ENCODE measurements at regions not wholly inside any gene's neighbourhood (a gene's known extent, or its start where the extent isn't known, plus 50 kb on each side); places are given as distances from the start of the nearest gene placed in this dataset.

DNA sequence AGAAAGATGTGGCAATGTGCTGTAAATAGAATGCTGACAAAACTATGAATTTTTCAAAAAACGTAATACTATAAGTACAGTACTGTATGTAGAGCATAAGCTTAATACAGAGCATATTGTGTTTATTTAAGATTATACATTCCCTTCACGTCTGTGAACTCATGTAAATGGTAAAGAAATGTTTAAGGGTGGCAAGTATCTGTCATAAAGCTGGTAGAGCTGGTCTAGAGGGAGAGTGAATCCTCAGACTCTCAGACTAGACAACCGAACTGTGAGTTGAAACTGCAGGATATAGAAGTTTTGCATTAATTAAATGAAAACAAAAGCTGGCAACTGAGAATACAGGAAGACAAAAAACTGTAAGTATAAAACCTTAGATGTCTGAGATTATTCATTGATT is 87.3 kb upstream of the ANXA1 start:
- no peak for DNase-seq (ENCODE audit: low read depth in 1 of 2, low spot score in 1 of 2)
- TF ChIP-seq, protein P1, sequence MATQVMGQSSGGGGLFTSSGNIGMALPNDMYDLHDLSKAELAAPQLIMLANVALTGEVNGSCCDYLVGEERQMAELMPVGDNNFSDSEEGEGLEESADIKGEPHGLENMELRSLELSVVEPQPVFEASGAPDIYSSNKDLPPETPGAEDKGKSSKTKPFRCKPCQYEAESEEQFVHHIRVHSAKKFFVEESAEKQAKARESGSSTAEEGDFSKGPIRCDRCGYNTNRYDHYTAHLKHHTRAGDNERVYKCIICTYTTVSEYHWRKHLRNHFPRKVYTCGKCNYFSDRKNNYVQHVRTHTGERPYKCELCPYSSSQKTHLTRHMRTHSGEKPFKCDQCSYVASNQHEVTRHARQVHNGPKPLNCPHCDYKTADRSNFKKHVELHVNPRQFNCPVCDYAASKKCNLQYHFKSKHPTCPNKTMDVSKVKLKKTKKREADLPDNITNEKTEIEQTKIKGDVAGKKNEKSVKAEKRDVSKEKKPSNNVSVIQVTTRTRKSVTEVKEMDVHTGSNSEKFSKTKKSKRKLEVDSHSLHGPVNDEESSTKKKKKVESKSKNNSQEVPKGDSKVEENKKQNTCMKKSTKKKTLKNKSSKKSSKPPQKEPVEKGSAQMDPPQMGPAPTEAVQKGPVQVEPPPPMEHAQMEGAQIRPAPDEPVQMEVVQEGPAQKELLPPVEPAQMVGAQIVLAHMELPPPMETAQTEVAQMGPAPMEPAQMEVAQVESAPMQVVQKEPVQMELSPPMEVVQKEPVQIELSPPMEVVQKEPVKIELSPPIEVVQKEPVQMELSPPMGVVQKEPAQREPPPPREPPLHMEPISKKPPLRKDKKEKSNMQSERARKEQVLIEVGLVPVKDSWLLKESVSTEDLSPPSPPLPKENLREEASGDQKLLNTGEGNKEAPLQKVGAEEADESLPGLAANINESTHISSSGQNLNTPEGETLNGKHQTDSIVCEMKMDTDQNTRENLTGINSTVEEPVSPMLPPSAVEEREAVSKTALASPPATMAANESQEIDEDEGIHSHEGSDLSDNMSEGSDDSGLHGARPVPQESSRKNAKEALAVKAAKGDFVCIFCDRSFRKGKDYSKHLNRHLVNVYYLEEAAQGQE (IDR thresholded peaks at IDR 0.05; ENCODE audit: insufficient replicate concordance, low read depth), result no peak
- Histone ChIP-seq H3K27ac (replicated peaks) (no peak overlapping the region), H3K27me3 (ENCODE audit: insufficient read depth, poor library complexity, severe bottlenecking) (peaks cover 3% of the 10 kb centered on the region), H3K4me3 (replicated peaks; ENCODE audit: insufficient read depth, low read length) (no peak overlapping the region)

DNA sequence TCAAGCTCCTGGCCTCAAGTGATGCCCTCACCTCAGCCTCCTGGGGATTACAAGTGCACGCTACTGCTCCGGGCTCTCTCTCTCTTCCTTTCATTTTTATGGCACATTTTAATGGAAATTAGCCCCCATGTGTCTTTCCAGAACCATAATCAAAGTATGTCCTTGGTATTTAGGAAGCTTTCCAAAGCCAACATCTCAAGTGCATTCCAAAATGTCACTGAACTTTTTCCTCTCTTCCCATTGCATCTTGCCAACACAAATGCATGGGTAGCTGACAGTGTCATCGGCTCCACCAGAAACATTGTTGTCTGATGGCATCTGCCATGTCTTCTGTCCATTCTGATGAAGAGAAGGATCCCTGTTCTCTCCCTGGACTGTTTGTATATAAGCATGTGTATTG is 90.5 kb upstream of the ANXA1 start:
- Histone ChIP-seq H3K27me3 (ENCODE audit: insufficient read depth, poor library complexity, severe bottlenecking) (peaks cover 6% of the 10 kb centered on the region), H3K4me3 (replicated peaks; ENCODE audit: insufficient read depth, low read length) (no peak overlapping the region), H3K27ac (replicated peaks) (no peak overlapping the region)
- TF ChIP-seq, protein P1 (IDR thresholded peaks at IDR 0.05; ENCODE audit: insufficient replicate concordance, low read depth), result no peak
- no peak for TF ChIP-seq GABPA (IDR thresholded peaks at IDR 0.05; ENCODE audit: low read depth)
- TF ChIP-seq SPI1 (IDR thresholded peaks at IDR 0.05; ENCODE audit: borderline replicate concordance, low read depth), result no peak
- no peak for TF ChIP-seq POLR2AphosphoS5 (IDR thresholded peaks at IDR 0.05; ENCODE audit: low read depth)
- TF ChIP-seq, protein P2, sequence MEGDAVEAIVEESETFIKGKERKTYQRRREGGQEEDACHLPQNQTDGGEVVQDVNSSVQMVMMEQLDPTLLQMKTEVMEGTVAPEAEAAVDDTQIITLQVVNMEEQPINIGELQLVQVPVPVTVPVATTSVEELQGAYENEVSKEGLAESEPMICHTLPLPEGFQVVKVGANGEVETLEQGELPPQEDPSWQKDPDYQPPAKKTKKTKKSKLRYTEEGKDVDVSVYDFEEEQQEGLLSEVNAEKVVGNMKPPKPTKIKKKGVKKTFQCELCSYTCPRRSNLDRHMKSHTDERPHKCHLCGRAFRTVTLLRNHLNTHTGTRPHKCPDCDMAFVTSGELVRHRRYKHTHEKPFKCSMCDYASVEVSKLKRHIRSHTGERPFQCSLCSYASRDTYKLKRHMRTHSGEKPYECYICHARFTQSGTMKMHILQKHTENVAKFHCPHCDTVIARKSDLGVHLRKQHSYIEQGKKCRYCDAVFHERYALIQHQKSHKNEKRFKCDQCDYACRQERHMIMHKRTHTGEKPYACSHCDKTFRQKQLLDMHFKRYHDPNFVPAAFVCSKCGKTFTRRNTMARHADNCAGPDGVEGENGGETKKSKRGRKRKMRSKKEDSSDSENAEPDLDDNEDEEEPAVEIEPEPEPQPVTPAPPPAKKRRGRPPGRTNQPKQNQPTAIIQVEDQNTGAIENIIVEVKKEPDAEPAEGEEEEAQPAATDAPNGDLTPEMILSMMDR (IDR thresholded peaks at IDR 0.05; ENCODE audit: insufficient read depth, low read length), result no peak
- DNase-seq (ENCODE audit: low read depth in 1 of 2, low spot score in 1 of 2), result no peak

DNA sequence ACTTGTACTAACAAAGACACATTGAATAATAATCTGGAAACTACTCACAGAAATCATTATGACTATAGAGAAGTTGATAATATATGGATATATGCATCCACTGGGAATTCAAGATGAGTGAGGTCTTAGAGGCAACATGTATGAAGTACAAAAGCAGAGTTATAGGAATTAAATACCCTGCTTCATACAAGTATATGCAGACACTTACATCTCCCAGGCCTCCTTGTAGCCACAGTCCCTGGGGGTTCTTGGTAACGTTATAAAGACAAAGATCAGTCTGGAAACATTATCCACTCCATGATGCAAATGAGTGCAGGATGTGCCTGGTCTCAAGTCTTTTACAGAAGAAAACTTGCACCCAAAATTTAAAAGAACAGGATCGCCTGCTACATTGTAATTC is 92.4 kb upstream of the ANXA1 start:
- Histone ChIP-seq H3K4me3 (replicated peaks; ENCODE audit: insufficient read depth, low read length) (no peak overlapping the region), H3K27ac (replicated peaks) (no peak overlapping the region), H3K27me3 (ENCODE audit: insufficient read depth, poor library complexity, severe bottlenecking) (peaks cover 6% of the 10 kb centered on the region)
- DNase-seq (ENCODE audit: low read depth in 1 of 2, low spot score in 1 of 2), result no peak
- no peak for TF ChIP-seq GABPA (IDR thresholded peaks at IDR 0.05; ENCODE audit: low read depth)
- TF ChIP-seq, protein P1 (IDR thresholded peaks at IDR 0.05; ENCODE audit: insufficient replicate concordance, low read depth), result no peak
- TF ChIP-seq SPI1 (IDR thresholded peaks at IDR 0.05; ENCODE audit: borderline replicate concordance, low read depth), result no peak
- TF ChIP-seq, protein P2 (IDR thresholded peaks at IDR 0.05; ENCODE audit: insufficient read depth, low read length), result no peak
- TF ChIP-seq POLR2AphosphoS5 (IDR thresholded peaks at IDR 0.05; ENCODE audit: low read depth), result no peak

DNA sequence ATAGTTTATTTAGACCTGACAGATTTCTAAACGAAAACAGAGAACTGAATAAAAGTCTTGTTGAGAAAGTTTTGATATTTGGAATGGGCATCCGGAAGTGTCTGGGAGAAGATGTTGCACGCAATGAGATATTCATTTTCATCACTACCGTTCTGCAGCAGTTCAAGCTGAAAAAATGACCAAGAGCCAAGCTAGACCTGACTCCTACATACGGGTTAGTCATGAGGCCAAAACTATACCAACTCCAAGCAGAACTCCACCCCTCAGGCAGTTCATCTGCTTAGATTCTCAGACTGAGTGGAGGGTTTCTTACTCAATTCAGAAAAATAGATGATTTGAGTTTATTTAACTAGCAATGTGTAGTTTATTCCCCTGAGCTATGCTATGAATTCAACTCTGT is 95.4 kb upstream of the ANXA1 start:
- Histone ChIP-seq H3K27me3 (ENCODE audit: insufficient read depth, poor library complexity, severe bottlenecking) (peaks cover 11% of the 10 kb centered on the region), H3K27ac (replicated peaks) (no peak overlapping the region), H3K4me3 (replicated peaks; ENCODE audit: insufficient read depth, low read length) (no peak overlapping the region)
- TF ChIP-seq, protein P1 (IDR thresholded peaks at IDR 0.05; ENCODE audit: insufficient replicate concordance, low read depth), result no peak
- TF ChIP-seq POLR2AphosphoS5 (IDR thresholded peaks at IDR 0.05; ENCODE audit: low read depth), result no peak
- TF ChIP-seq GABPA (IDR thresholded peaks at IDR 0.05; ENCODE audit: low read depth), result no peak
- TF ChIP-seq, protein P2 (IDR thresholded peaks at IDR 0.05; ENCODE audit: insufficient read depth, low read length), result no peak
- TF ChIP-seq SPI1 (IDR thresholded peaks at IDR 0.05; ENCODE audit: borderline replicate concordance, low read depth), result no peak
- DNase-seq (ENCODE audit: low read depth in 1 of 2, low spot score in 1 of 2), result no peak

Data from HL-60 (cell line).